ENCODE measurements at regions not wholly inside any gene's neighbourhood (a gene's known extent, or its start where the extent isn't known, plus 50 kb on each side); places are given as distances from the start of the nearest gene placed in this dataset.
"Not testable (repeated sequence)": the region's sequence is repeated elsewhere in the genome, so short reads cannot be mapped to it uniquely, and the experiment has no call there.

GRCh38 chr1:121006826-121007225 is 117.3 kb downstream of the PPIAL4A start:
- not testable (repeated sequence) for DNase-seq

- DNase-seq = not testable (repeated sequence)
These were observed 118.2 kb downstream of the PPIAL4A start for GRCh38 chr1:121007755-121008154.

GRCh38 chr1:121008512-121009215 is 119.1 kb downstream of the PPIAL4A start:
- peak; percentile 22 for DNase-seq

- DNase-seq = peak; percentile 35
These were observed 119.9 kb downstream of the PPIAL4A start for GRCh38 chr1:121009216-121010057.

- DNase-seq = not testable (repeated sequence)
These were observed 120.6 kb downstream of the PPIAL4A start for GRCh38 chr1:121010141-121010540.

GRCh38 chr1:121013181-121013580 is 123.6 kb downstream of the PPIAL4A start:
- DNase-seq = not testable (repeated sequence)

- DNase-seq = peak; percentile 45
These were observed 126.8 kb downstream of the PPIAL4A start for GRCh38 chr1:121016182-121017028.

GRCh38 chr1:121019715-121020349 is 130.3 kb downstream of the PPIAL4A start:
- not testable (repeated sequence) for DNase-seq

- peak; percentile 62 for DNase-seq
These were observed 131.0 kb downstream of the PPIAL4A start for GRCh38 chr1:121020350-121021236.

- not testable (repeated sequence) for DNase-seq
These were observed 132.1 kb downstream of the PPIAL4A start for GRCh38 chr1:121021716-121022115.

- not testable (repeated sequence) for DNase-seq
These were observed 143.4 kb downstream of the PPIAL4A start for GRCh38 chr1:121032878-121033494.

- DNase-seq = not testable (repeated sequence)
These were observed 147.2 kb downstream of the PPIAL4A start for GRCh38 chr1:121036792-121037191.

- DNase-seq = not testable (repeated sequence)
These were observed 143.2 kb downstream of the FAM72B start for GRCh38 chr1:121040974-121041373.

GRCh38 chr1:121041497-121041896 is 142.6 kb downstream of the FAM72B start:
- not testable (repeated sequence) for DNase-seq

- not testable (repeated sequence) for DNase-seq
These were observed 141.3 kb downstream of the FAM72B start for GRCh38 chr1:121042882-121043281.

GRCh38 chr1:121048293-121048752 is 135.8 kb downstream of the FAM72B start:
- DNase-seq = peak; percentile 1

- not testable (repeated sequence) for DNase-seq
These were observed 135.2 kb downstream of the FAM72B start for GRCh38 chr1:121048769-121049443.

GRCh38 chr1:121050097-121050496 is 134.0 kb downstream of the FAM72B start:
- DNase-seq = not testable (repeated sequence)

- not testable (repeated sequence) for DNase-seq
These were observed 132.9 kb downstream of the FAM72B start for GRCh38 chr1:121051161-121051790.

All from CD4-positive, alpha-beta T cell treated with Interleukin-12 subunit alpha and Interleukin-12 subunit beta, for 1 hour (primary cell).